Neuron (in vitro differentiated cells): ENCODE measurements at regions not wholly inside any gene's neighbourhood (a gene's known extent, or its start where the extent isn't known, plus 50 kb on each side); places are given as distances from the start of the nearest gene placed in this dataset.

Experiments used
- H2AFZ ChIP-seq: one replicate; pipeline ENCODE4 v1.6.1; 2013; ENCODE audit warnings: low read depth, mild to moderate bottlenecking, inconsistent platforms, low read length, moderate library complexity
- H3K27me3 ChIP-seq: one replicate; pipeline ENCODE4 v1.6.1; 2013; ENCODE audit warnings: low read length; ENCODE audit not compliant: insufficient read depth
- H3K36me3 ChIP-seq: one replicate; pipeline ENCODE4 v1.6.1; 2013; ENCODE audit warnings: low read length; ENCODE audit not compliant: insufficient read depth
- H3K4me1 ChIP-seq: one replicate; pipeline ENCODE4 v1.6.1; 2013; ENCODE audit warnings: low read length; ENCODE audit not compliant: insufficient read depth
- H3K4me3 ChIP-seq: 2 replicates; pipeline ENCODE4 v1.5.1; 2013; ENCODE audit warnings: mild to moderate bottlenecking, low read length, moderate library complexity
- H3K9me3 ChIP-seq: one replicate; pipeline ENCODE4 v1.6.1; 2013; ENCODE audit warnings: low read length

- Histone ChIP-seq H2AFZ (no peak overlapping the region), H3K9me3 (no peaks in the 10 kb centered on the region), H3K36me3 (no peaks in the 10 kb centered on the region), H3K4me3 (no peak overlapping the region), H3K4me1 (peaks cover 35% of the 10 kb centered on the region), H3K27me3 (no peaks in the 10 kb centered on the region)
Measured at GRCh38 chr2:226431288-226431948, 368.2 kb downstream of the IRS1 start.

- peaks cover 25% of the 10 kb centered on the region for H3K4me1 ChIP-seq
- H3K36me3 ChIP-seq, result no peaks in the 10 kb centered on the region
- H2AFZ ChIP-seq, result no peak overlapping the region
- H3K9me3 ChIP-seq, result no peaks in the 10 kb centered on the region
- no peaks in the 10 kb centered on the region for H3K27me3 ChIP-seq
- H3K4me3 ChIP-seq, result no peak overlapping the region
Measured at GRCh38 chr2:226429476-226429875, 370.1 kb downstream of the IRS1 start.

- Histone ChIP-seq H2AFZ (no peak overlapping the region), H3K4me3 (no peak overlapping the region), H3K27me3 (no peaks in the 10 kb centered on the region), H3K4me1 (peaks cover 19% of the 10 kb centered on the region), H3K9me3 (no peaks in the 10 kb centered on the region), H3K36me3 (no peaks in the 10 kb centered on the region)
Measured at GRCh38 chr2:226427538-226428307, 371.9 kb downstream of the IRS1 start.

GRCh38 chr2:226426292-226426736 lies 373.3 kb downstream of the IRS1 start:
- no peak overlapping the region for H2AFZ ChIP-seq
- no peaks in the 10 kb centered on the region for H3K9me3 ChIP-seq
- H3K4me3 ChIP-seq, result no peak overlapping the region
- peaks cover 14% of the 10 kb centered on the region for H3K4me1 ChIP-seq
- no peaks in the 10 kb centered on the region for H3K36me3 ChIP-seq
- H3K27me3 ChIP-seq, result no peaks in the 10 kb centered on the region

GRCh38 chr2:226424971-226425370 lies 374.6 kb downstream of the IRS1 start:
- H3K4me3 ChIP-seq, result no peak overlapping the region
- peaks cover 8% of the 10 kb centered on the region for H3K4me1 ChIP-seq
- no peak overlapping the region for H2AFZ ChIP-seq
- H3K9me3 ChIP-seq, result no peaks in the 10 kb centered on the region
- H3K27me3 ChIP-seq, result no peaks in the 10 kb centered on the region
- H3K36me3 ChIP-seq, result no peaks in the 10 kb centered on the region

- H3K4me3 ChIP-seq, result no peak overlapping the region
Measured at GRCh38 chr2:226423498-226423960, 376.1 kb downstream of the IRS1 start.

GRCh38 chr2:226420646-226421045 lies 379.0 kb downstream of the IRS1 start:
- H2AFZ ChIP-seq, result no peak overlapping the region
- H3K4me1 ChIP-seq, result peaks cover 8% of the 10 kb centered on the region
- no peak overlapping the region for H3K4me3 ChIP-seq
- H3K27me3 ChIP-seq, result no peaks in the 10 kb centered on the region
- no peaks in the 10 kb centered on the region for H3K36me3 ChIP-seq
- H3K9me3 ChIP-seq, result no peaks in the 10 kb centered on the region

More at GRCh38 chr2:226423498-226423960, 376.1 kb downstream of the IRS1 start:
- Histone ChIP-seq H3K36me3 (no peaks in the 10 kb centered on the region), H3K4me1 (peaks cover 8% of the 10 kb centered on the region), H3K27me3 (no peaks in the 10 kb centered on the region), H2AFZ (peak overlapping the region; percentile 6), H3K9me3 (no peaks in the 10 kb centered on the region)

GRCh38 chr2:226418521-226418920 lies 381.1 kb downstream of the IRS1 start:
- Histone ChIP-seq H3K4me1 (peaks cover 5% of the 10 kb centered on the region), H3K9me3 (no peaks in the 10 kb centered on the region)

GRCh38 chr2:226414335-226414734 lies 385.3 kb downstream of the IRS1 start:
- H3K4me1 ChIP-seq, result peaks cover 3% of the 10 kb centered on the region
- H3K27me3 ChIP-seq, result no peaks in the 10 kb centered on the region
- peak overlapping the region; percentile 44 for H2AFZ ChIP-seq
- H3K4me3 ChIP-seq, result no peak overlapping the region
- H3K9me3 ChIP-seq, result no peaks in the 10 kb centered on the region
- H3K36me3 ChIP-seq, result no peaks in the 10 kb centered on the region

More at GRCh38 chr2:226418521-226418920, 381.1 kb downstream of the IRS1 start:
- Histone ChIP-seq H3K36me3 (no peaks in the 10 kb centered on the region), H3K4me3 (no peak overlapping the region), H3K27me3 (no peaks in the 10 kb centered on the region), H2AFZ (no peak overlapping the region)

GRCh38 chr2:226413498-226414130 lies 386.0 kb downstream of the IRS1 start:
- Histone ChIP-seq H3K36me3 (no peaks in the 10 kb centered on the region), H2AFZ (no peak overlapping the region), H3K4me1 (peaks cover 3% of the 10 kb centered on the region), H3K4me3 (no peak overlapping the region), H3K9me3 (no peaks in the 10 kb centered on the region), H3K27me3 (no peaks in the 10 kb centered on the region)

- Histone ChIP-seq H3K9me3 (no peaks in the 10 kb centered on the region), H2AFZ (no peak overlapping the region), H3K27me3 (no peaks in the 10 kb centered on the region), H3K4me3 (no peak overlapping the region), H3K4me1 (peaks cover 5% of the 10 kb centered on the region), H3K36me3 (no peaks in the 10 kb centered on the region)
Measured at GRCh38 chr2:226411727-226412360, 387.8 kb downstream of the IRS1 start.

- no peaks in the 10 kb centered on the region for H3K27me3 ChIP-seq
- no peaks in the 10 kb centered on the region for H3K9me3 ChIP-seq
Measured at GRCh38 chr2:226411205-226411604, 388.4 kb downstream of the IRS1 start.

More at GRCh38 chr2:226411205-226411604, 388.4 kb downstream of the IRS1 start:
- Histone ChIP-seq H3K36me3 (no peaks in the 10 kb centered on the region), H3K4me3 (no peak overlapping the region), H3K4me1 (peaks cover 5% of the 10 kb centered on the region), H2AFZ (no peak overlapping the region)
